Effector memory CD4-positive, alpha-beta T cell (primary cell): ENCODE measurements at regions not wholly inside any gene's neighbourhood (a gene's known extent, or its start where the extent isn't known, plus 50 kb on each side); places are given as distances from the start of the nearest gene placed in this dataset.
"Not testable (repeated sequence)": the region's sequence is repeated elsewhere in the genome, so short reads cannot be mapped to it uniquely, and the experiment has no call there.

Experiments
- DNase-seq, 3 donors: peaks; one replicate each; pipeline ENCODE4 v3.0.0-alpha.2; 2020
- H3K27ac ChIP-seq: 2 replicates; pipeline ENCODE4 v1.7.0; 2013; ENCODE audit warnings: mild to moderate bottlenecking, low read length, moderate library complexity; ENCODE audit not compliant: insufficient read depth, poor library complexity, severe bottlenecking
- H3K27me3 ChIP-seq: replicated peaks from 2 replicates; pipeline ENCODE4 v1.7.0; 2013; ENCODE audit warnings: mild to moderate bottlenecking, low read length; ENCODE audit not compliant: insufficient read depth, control insufficient read depth, poor library complexity, severe bottlenecking
- H3K36me3 ChIP-seq: 2 replicates; pipeline ENCODE4 v1.7.0; 2013; ENCODE audit warnings: mild to moderate bottlenecking, low read length, moderate library complexity; ENCODE audit not compliant: control insufficient read depth, insufficient read depth
- H3K4me1 ChIP-seq: 2 replicates; pipeline ENCODE4 v1.7.0; 2013; ENCODE audit warnings: low read length, mild to moderate bottlenecking; ENCODE audit not compliant: control insufficient read depth, insufficient read depth, poor library complexity, severe bottlenecking
- H3K4me3 ChIP-seq: 2 replicates; pipeline ENCODE4 v1.7.0; 2013; ENCODE audit warnings: low read length, low read depth, mild to moderate bottlenecking; ENCODE audit not compliant: insufficient read depth, poor library complexity, severe bottlenecking
- H3K9me3 ChIP-seq: 2 replicates; pipeline ENCODE4 v1.7.0; 2013; ENCODE audit warnings: mild to moderate bottlenecking, low read length, moderate library complexity; ENCODE audit not compliant: control insufficient read depth

DNA sequence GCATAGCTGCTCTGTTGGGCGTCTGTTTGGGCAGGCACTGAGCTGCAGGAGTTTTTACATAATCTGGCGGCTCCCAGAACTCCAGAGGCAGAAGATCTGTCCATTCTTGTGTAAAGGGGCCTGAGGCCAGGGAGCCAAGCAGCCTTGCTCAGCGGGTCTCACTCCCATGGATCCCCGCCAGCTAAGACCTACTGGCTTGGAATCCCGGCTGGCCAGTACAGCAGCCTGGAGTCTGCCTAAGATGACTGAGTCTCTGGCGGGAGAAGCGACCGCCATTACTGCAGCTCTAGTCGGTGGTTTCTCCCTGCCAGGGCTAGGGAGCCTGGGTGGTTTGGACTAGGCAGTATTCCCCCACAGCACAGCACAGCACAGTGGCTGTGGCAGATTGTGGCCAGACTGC lies 268.4 kb upstream of the SYNCRIP start:
- Histone ChIP-seq H3K4me1 (no peaks in the 10 kb centered on the region), H3K4me3 (no peak overlapping the region), H3K36me3 (no peaks in the 10 kb centered on the region), H3K27me3 (no peaks in the 10 kb centered on the region), H3K9me3 (no peaks in the 10 kb centered on the region), H3K27ac (no peak overlapping the region)
- no peak for DNase-seq

DNA sequence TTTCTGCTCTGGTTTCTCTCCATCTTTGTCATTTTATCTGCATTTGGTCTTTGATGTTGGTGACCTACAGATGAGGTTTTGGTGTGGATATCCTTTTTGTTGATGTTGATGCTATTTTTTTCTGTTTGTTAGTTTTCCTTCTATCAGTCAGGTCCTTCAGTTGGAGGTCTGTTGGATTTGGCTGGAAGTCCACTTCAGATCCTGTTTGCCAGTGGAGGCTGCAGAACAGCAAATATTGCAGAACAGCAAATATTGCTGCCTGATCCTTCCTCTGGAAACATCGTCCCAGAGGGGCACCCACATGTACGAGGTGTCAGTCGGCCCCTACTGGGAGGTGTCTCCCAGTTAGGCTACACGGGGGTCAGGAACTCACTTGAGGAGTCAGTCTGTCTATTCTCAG lies 265.4 kb upstream of the SYNCRIP start:
- H3K36me3 ChIP-seq, H3K27me3 ChIP-seq, H3K4me1 ChIP-seq, H3K27ac ChIP-seq, DNase-seq, H3K4me3 ChIP-seq, H3K9me3 ChIP-seq: not testable (repeated sequence)

GRCh38 chr6:85892346-85892745 lies 249.7 kb upstream of the SYNCRIP start:
- Histone ChIP-seq H3K9me3 (no peaks in the 10 kb centered on the region), H3K36me3 (no peaks in the 10 kb centered on the region), H3K27me3 (no peaks in the 10 kb centered on the region), H3K4me3 (no peak overlapping the region), H3K27ac (no peak overlapping the region), H3K4me1 (no peaks in the 10 kb centered on the region)
- DNase-seq, result no peak

DNA sequence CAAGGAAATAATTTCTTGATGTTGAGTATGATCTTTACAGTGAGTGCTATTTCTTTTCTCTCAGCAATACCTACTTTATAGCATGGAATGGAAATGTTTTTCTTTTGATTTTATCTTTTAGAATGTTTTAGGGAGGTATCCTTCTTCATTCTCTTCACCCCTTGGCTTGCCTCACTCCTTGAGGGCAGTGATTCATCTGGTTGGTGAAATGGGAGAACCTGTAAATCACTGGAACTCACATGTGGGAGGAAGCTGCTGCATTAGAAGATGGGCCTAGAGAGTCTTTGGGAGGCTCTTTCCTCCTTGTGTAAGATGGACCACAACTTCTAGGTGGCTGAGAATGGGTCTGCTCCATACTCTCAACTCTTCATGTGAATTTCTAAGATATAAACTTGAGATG lies 244.8 kb upstream of the SYNCRIP start:
- Histone ChIP-seq H3K27ac (no peak overlapping the region), H3K9me3 (no peaks in the 10 kb centered on the region), H3K4me3 (no peak overlapping the region), H3K4me1 (no peaks in the 10 kb centered on the region), H3K27me3 (no peaks in the 10 kb centered on the region), H3K36me3 (no peaks in the 10 kb centered on the region)
- DNase-seq, result no peak

GRCh38 chr6:85868685-85869084 lies 226.0 kb upstream of the SYNCRIP start:
- no peaks in the 10 kb centered on the region for H3K4me1 ChIP-seq
- no peak overlapping the region for H3K27ac ChIP-seq
- no peaks in the 10 kb centered on the region for H3K36me3 ChIP-seq
- no peak for DNase-seq
- no peaks in the 10 kb centered on the region for H3K27me3 ChIP-seq
- no peak overlapping the region for H3K4me3 ChIP-seq
- no peaks in the 10 kb centered on the region for H3K9me3 ChIP-seq

GRCh38 chr6:85867595-85867994 lies 224.9 kb upstream of the SYNCRIP start:
- Histone ChIP-seq H3K9me3 (no peaks in the 10 kb centered on the region), H3K4me1 (no peaks in the 10 kb centered on the region), H3K4me3 (no peak overlapping the region), H3K27ac (no peak overlapping the region), H3K36me3 (no peaks in the 10 kb centered on the region), H3K27me3 (no peaks in the 10 kb centered on the region)
- DNase-seq, result no peak

DNA sequence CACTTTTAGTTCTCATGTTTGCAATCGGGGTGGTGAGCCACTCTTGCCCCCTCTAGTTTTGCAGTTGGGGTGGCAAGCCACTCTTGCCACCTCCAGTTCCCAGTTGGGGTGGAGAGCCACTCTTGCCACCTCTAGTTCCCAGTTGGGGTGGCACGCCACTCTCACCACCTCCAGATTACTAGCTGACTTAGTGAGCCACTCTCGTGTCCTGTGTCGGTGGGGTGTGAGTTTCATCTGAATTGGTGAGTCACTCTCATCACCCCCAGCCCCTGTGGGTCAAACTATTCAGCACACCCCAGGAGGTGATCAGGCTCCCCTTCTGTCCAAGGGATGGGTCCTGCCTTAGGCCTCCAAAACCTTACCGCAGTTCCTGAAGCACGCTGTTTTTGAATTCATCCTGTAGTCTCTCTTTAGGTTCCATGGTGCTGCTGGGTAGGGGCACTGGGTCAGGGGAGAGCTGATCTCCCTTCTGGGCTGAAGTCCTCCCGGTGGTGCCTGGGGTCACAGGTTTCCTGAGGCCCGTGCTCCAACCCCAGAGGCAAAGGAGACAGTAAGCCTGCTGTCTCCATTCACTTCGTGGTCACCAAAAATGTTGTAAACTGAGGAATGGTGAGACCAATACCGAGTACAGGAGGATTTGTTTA lies 224.2 kb upstream of the SYNCRIP start:
- no peak overlapping the region for H3K27ac ChIP-seq
- no peaks in the 10 kb centered on the region for H3K4me1 ChIP-seq
- DNase-seq, result no peak
- no peaks in the 10 kb centered on the region for H3K27me3 ChIP-seq
- H3K4me3 ChIP-seq, result no peak overlapping the region
- H3K9me3 ChIP-seq, result no peaks in the 10 kb centered on the region
- H3K36me3 ChIP-seq, result no peaks in the 10 kb centered on the region

GRCh38 chr6:85866370-85866730 lies 223.7 kb upstream of the SYNCRIP start:
- Histone ChIP-seq H3K36me3 (no peaks in the 10 kb centered on the region), H3K4me3 (no peak overlapping the region), H3K27me3 (no peaks in the 10 kb centered on the region), H3K27ac (no peak overlapping the region), H3K9me3 (no peaks in the 10 kb centered on the region), H3K4me1 (no peaks in the 10 kb centered on the region)
- DNase-seq, result no peak

DNA sequence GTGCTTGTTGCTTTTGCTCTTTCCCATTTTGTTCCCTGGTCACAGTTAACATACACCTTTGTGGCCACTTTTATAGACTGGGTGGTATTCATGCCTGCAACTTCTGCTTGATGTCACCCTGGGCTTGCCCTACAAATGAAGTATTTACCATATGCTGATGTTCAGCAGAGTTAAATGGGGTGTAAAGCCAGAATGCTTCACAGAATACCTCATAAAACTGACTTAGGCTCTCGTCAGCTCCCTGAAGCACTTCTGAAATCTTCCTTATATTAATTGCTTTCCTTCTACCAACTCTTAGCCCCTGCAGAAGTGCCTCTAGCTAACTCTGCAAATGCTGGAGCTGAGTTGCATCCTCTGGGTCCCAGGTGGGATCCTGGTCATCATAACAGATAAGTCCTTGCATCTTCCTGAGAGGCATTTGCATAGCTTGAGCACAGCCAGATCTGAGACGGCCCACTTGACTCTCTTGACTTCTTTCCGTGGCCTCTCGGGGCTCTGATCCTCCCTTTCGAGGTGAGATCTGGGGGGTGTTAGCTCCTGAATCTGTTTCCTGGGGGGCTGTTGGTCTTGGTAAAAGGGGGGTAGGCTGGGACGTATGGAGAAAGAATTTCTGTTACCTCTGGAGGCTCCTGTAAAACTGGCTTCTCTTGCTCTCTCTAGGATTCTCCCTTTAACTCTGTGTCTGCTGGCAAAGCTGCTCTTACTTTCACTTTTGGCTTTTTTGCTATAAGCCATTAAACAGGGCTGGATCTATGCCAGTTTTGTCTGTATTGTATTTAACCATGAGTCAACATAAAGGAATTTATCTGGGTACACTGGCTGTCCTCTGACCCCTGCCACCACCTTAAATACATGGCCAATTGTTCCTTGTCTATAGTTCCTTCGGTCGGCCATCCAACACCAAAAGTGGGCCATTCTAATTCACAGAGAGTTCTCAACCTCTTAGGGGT lies 223.0 kb upstream of the SYNCRIP start:
- Histone ChIP-seq H3K36me3 (no peaks in the 10 kb centered on the region), H3K4me1 (no peaks in the 10 kb centered on the region), H3K4me3 (peak overlapping the region; percentile 33), H3K9me3 (no peaks in the 10 kb centered on the region), H3K27me3 (no peaks in the 10 kb centered on the region), H3K27ac (no peak overlapping the region)
- no peak for DNase-seq
